Gastroesophageal sphincter (tissue), 2 donors: ENCODE measurements at regions not wholly inside any gene's neighbourhood (a gene's known extent, or its start where the extent isn't known, plus 50 kb on each side); places are given as distances from the start of the nearest gene placed in this dataset.

ENCODE experiments used
- EP300 ChIP-seq: sonication (generic); formaldehyde crosslinking; IDR thresholded peaks from one replicate; pipeline ENCODE4 v1.6.1; 2017; ENCODE audit warnings: antibody characterized with exemption, mild to moderate bottlenecking
- POLR2A ChIP-seq, 2 donors: fragments of 450-650 bp; IDR thresholded peaks; one replicate each; pipeline ENCODE4 v1.6.1; 2017; ENCODE audit warnings: antibody characterized with exemption in 2 of 2, mild to moderate bottlenecking in 2 of 2, moderate library complexity in 1 of 2
- POLR2AphosphoS5 ChIP-seq: sonication (generic); formaldehyde crosslinking; IDR thresholded peaks from one replicate; pipeline ENCODE4 v1.6.1; 2017; ENCODE audit warnings: antibody characterized with exemption

DNA sequence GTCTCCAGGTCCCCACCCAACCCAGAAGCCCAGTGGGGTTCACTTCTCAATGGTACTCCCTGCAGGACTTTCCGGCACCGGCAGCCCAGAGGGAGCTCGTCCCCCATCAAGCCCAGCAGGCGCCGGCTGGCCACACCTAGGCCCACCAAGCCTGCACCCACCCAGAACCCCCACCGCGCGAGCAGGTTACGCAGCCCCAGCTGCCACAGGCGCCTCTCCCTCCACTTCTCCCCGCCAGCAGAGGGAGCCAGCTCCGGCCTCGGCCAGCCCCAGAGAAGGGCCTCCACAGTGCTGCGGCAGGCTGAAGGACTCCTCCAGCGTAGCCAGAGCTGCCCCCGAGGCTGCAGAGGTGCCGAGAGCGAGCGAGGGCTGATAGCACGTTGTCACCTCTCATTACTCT lies 722.3 kb downstream of the PLA2G4A start:
- TF ChIP-seq EP300 (no peak), POLR2AphosphoS5 (no peak), POLR2A (IDR thresholded peaks at IDR 0.05) (no peak)
